ENCODE measurements at regions not wholly inside any gene's neighbourhood (a gene's known extent, or its start where the extent isn't known, plus 50 kb on each side); places are given as distances from the start of the nearest gene placed in this dataset.

- Histone ChIP-seq H3K4me3 (ENCODE audit: control insufficient read depth in 2 of 3, extremely low read depth in 1 of 3, insufficient read depth in 2 of 3, low read depth in 1 of 3, low read length in 3 of 3) (no peak overlapping the region), H3K9me3 (ENCODE audit: control insufficient read depth, low read depth, low read length) (no peaks in the 10 kb centered on the region), H3K36me3 (ENCODE audit: control insufficient read depth in 2 of 2, extremely low read depth in 1 of 2, insufficient read depth in 2 of 2, low read length in 2 of 2) (no peaks in the 10 kb centered on the region), H4K20me1 (ENCODE audit: control insufficient read depth, extremely low read depth, insufficient read depth, low read length) (no peaks in the 10 kb centered on the region), H3K27me3 (ENCODE audit: control insufficient read depth, extremely low read depth, insufficient read depth, low read length) (no peaks in the 10 kb centered on the region), H3K4me2 (ENCODE audit: control insufficient read depth, extremely low read depth, insufficient read depth, low read depth, low read length) (no peak overlapping the region), H3K9ac (ENCODE audit: control insufficient read depth, extremely low read depth, insufficient read depth, low read length) (no peak overlapping the region), H3K4me1 (ENCODE audit: control insufficient read depth, extremely low read depth, insufficient read depth, low read length) (peaks cover 4% of the 10 kb centered on the region), H3K79me2 (ENCODE audit: control insufficient read depth, insufficient read depth, low read length) (no peaks in the 10 kb centered on the region), H3K9me1 (ENCODE audit: control insufficient read depth, extremely low read depth, insufficient read depth, low read length) (no peaks in the 10 kb centered on the region), H2AFZ (ENCODE audit: control insufficient read depth, low read length) (no peak overlapping the region), H3K27ac (ENCODE audit: control insufficient read depth, insufficient read depth, low read length) (no peak overlapping the region)
- DNase-seq (ENCODE audit: low read depth, low spot score) (no peak), FAIRE-seq (no peak)
- TF ChIP-seq, protein P1, sequence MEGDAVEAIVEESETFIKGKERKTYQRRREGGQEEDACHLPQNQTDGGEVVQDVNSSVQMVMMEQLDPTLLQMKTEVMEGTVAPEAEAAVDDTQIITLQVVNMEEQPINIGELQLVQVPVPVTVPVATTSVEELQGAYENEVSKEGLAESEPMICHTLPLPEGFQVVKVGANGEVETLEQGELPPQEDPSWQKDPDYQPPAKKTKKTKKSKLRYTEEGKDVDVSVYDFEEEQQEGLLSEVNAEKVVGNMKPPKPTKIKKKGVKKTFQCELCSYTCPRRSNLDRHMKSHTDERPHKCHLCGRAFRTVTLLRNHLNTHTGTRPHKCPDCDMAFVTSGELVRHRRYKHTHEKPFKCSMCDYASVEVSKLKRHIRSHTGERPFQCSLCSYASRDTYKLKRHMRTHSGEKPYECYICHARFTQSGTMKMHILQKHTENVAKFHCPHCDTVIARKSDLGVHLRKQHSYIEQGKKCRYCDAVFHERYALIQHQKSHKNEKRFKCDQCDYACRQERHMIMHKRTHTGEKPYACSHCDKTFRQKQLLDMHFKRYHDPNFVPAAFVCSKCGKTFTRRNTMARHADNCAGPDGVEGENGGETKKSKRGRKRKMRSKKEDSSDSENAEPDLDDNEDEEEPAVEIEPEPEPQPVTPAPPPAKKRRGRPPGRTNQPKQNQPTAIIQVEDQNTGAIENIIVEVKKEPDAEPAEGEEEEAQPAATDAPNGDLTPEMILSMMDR (optimal IDR thresholded peaks at IDR 0.05 in 1 of 3, IDR thresholded peaks at IDR 0.05 in 1 of 3, conservative IDR thresholded peaks at IDR 0.05 in 1 of 3; ENCODE audit: extremely low read depth in 1 of 3, insufficient read depth in 2 of 3, low read length in 3 of 3) = no peak
- TF ChIP-seq EZH2 (IDR thresholded peaks at IDR 0.05; ENCODE audit: low read length) = no peak
- dilution Hi-C loops (cut with MboI; ENCODE audit: extremely low pct_ligation_motif_present, low sequenced_read_pairs) = no loop called here
Measured at GRCh38 chr10:33410860-33411234, 76.4 kb upstream of the NRP1 start.

- dilution Hi-C loops (cut with MboI; ENCODE audit: extremely low pct_ligation_motif_present, low sequenced_read_pairs) = no loop called here
- Histone ChIP-seq H3K9me3 (ENCODE audit: control insufficient read depth, low read depth, low read length) (no peaks in the 10 kb centered on the region), H3K27me3 (ENCODE audit: control insufficient read depth, extremely low read depth, insufficient read depth, low read length) (no peaks in the 10 kb centered on the region), H3K4me1 (ENCODE audit: control insufficient read depth, extremely low read depth, insufficient read depth, low read length) (peaks cover 4% of the 10 kb centered on the region), H3K9me1 (ENCODE audit: control insufficient read depth, extremely low read depth, insufficient read depth, low read length) (no peaks in the 10 kb centered on the region), H3K4me2 (ENCODE audit: control insufficient read depth, extremely low read depth, insufficient read depth, low read depth, low read length) (no peak overlapping the region), H3K4me3 (ENCODE audit: control insufficient read depth in 2 of 3, extremely low read depth in 1 of 3, insufficient read depth in 2 of 3, low read depth in 1 of 3, low read length in 3 of 3) (no peak overlapping the region), H3K36me3 (ENCODE audit: control insufficient read depth in 2 of 2, extremely low read depth in 1 of 2, insufficient read depth in 2 of 2, low read length in 2 of 2) (no peaks in the 10 kb centered on the region), H3K79me2 (ENCODE audit: control insufficient read depth, insufficient read depth, low read length) (no peaks in the 10 kb centered on the region), H4K20me1 (ENCODE audit: control insufficient read depth, extremely low read depth, insufficient read depth, low read length) (no peaks in the 10 kb centered on the region), H3K27ac (ENCODE audit: control insufficient read depth, insufficient read depth, low read length) (no peak overlapping the region), H2AFZ (ENCODE audit: control insufficient read depth, low read length) (no peak overlapping the region), H3K9ac (ENCODE audit: control insufficient read depth, extremely low read depth, insufficient read depth, low read length) (no peak overlapping the region)
- FAIRE-seq = peak; percentile 52
- no peak for TF ChIP-seq EZH2 (IDR thresholded peaks at IDR 0.05; ENCODE audit: low read length)
- TF ChIP-seq, protein P1 (optimal IDR thresholded peaks at IDR 0.05 in 1 of 3, IDR thresholded peaks at IDR 0.05 in 1 of 3, conservative IDR thresholded peaks at IDR 0.05 in 1 of 3; ENCODE audit: extremely low read depth in 1 of 3, insufficient read depth in 2 of 3, low read length in 3 of 3) = no peak
- DNase-seq (ENCODE audit: low read depth, low spot score) = no peak
Measured at GRCh38 chr10:33410096-33410859, 75.8 kb upstream of the NRP1 start.

Measured in keratinocyte (primary cell).